Activated naive CD4-positive, alpha-beta T cell treated with anti-CD3 and anti-CD28 coated beads, Interleukin-2, amount 10 ng/mL, durations not matched to agents 7 days and 5 days (primary cell): ENCODE measurements at regions not wholly inside any gene's neighbourhood (a gene's known extent, or its start where the extent isn't known, plus 50 kb on each side); places are given as distances from the start of the nearest gene placed in this dataset.

Experiments used
- CTCF ChIA-PET: fragments of 350-600 bp; sonication (Branson Sonifier 250); formaldehyde crosslinking; loops from one replicate; lab custom pipeline; 2021; ENCODE audit warnings: antibody characterized with exemption; lab: Charles Lee
- DNase-seq: peaks from one replicate; pipeline ENCODE4 v3.0.0-alpha.2; 2020
- H3K27ac Mint-ChIP-seq: one replicate; pipeline ENCODE4 v1.8.0; 2021; ENCODE audit warnings: mild to moderate bottlenecking, moderate library complexity, mixed read lengths
- H3K27me3 Mint-ChIP-seq: one replicate; pipeline ENCODE4 v1.8.0; 2021; ENCODE audit warnings: mild to moderate bottlenecking, mixed read lengths
- H3K36me3 Mint-ChIP-seq: one replicate; pipeline ENCODE4 v1.8.0; 2021; ENCODE audit warnings: mixed read lengths
- H3K4me1 Mint-ChIP-seq: one replicate; pipeline ENCODE4 v1.8.0; 2021; ENCODE audit warnings: mixed read lengths
- H3K4me3 Mint-ChIP-seq: one replicate; pipeline ENCODE4 v1.8.0; 2021; ENCODE audit warnings: mild to moderate bottlenecking, moderate library complexity, mixed read lengths
- H3K9me3 Mint-ChIP-seq: one replicate; pipeline ENCODE4 v1.8.0; 2021; ENCODE audit warnings: mixed read lengths

- Mint-ChIP-seq H3K4me3 (no peak overlapping the region), H3K4me1 (no peaks in the 10 kb centered on the region), H3K27me3 (peaks cover 13% of the 10 kb centered on the region), H3K36me3 (no peaks in the 10 kb centered on the region), H3K27ac (no peak overlapping the region), H3K9me3 (peaks cover 4% of the 10 kb centered on the region)
- no peak for DNase-seq
- CTCF ChIA-PET: interaction anchor here (1.0 kb wide), 1 partner anchor 55 kb away, joined by 3 read pairs; no protein-coding TSS in a partner anchor
Measured at GRCh38 chr7:25913598-25914224, 238.3 kb upstream of the NFE2L3 start.

DNA sequence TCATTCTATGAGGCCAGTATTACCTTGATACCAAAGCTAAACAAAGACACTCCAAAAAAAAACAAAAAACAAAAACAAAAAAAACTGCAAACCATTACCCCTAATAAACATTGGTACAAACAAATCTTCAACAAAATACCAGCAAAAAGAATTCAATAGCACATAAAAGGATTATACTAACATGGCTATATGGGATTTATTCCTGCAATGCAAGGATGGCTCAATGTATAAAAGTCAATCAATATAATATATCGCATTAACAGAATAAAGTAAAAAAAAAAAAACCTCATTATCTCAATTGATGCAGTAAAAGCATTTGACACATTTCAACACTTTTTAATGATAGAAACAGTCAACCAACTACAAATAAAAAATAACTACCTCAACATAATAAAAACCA lies 233.3 kb upstream of the NFE2L3 start:
- H3K27me3 Mint-ChIP-seq: peaks cover 17% of the 10 kb centered on the region

GRCh38 chr7:25922296-25922695 lies 229.7 kb upstream of the NFE2L3 start:
- Mint-ChIP-seq H3K27ac (no peak overlapping the region), H3K9me3 (peaks cover 7% of the 10 kb centered on the region), H3K4me1 (no peaks in the 10 kb centered on the region), H3K4me3 (no peak overlapping the region), H3K27me3 (peaks cover 9% of the 10 kb centered on the region), H3K36me3 (no peaks in the 10 kb centered on the region)
- CTCF ChIA-PET: no interaction called here
- no peak for DNase-seq

More for the DNA sequence above, 233.3 kb upstream of the NFE2L3 start:
- H3K4me1 Mint-ChIP-seq: no peaks in the 10 kb centered on the region
- CTCF ChIA-PET: no interaction called here
- H3K27ac Mint-ChIP-seq: no peak overlapping the region
- no peak for DNase-seq
- no peak overlapping the region for H3K4me3 Mint-ChIP-seq
- no peaks in the 10 kb centered on the region for H3K36me3 Mint-ChIP-seq
- H3K9me3 Mint-ChIP-seq: peaks cover 7% of the 10 kb centered on the region

- Mint-ChIP-seq H3K27me3 (peaks cover 13% of the 10 kb centered on the region), H3K36me3 (no peaks in the 10 kb centered on the region), H3K27ac (no peak overlapping the region), H3K9me3 (peaks cover 1% of the 10 kb centered on the region), H3K4me1 (no peaks in the 10 kb centered on the region), H3K4me3 (no peak overlapping the region)
- CTCF ChIA-PET: no interaction called here
- DNase-seq: no peak
Measured at GRCh38 chr7:25923741-25924460, 228.1 kb upstream of the NFE2L3 start.

DNA sequence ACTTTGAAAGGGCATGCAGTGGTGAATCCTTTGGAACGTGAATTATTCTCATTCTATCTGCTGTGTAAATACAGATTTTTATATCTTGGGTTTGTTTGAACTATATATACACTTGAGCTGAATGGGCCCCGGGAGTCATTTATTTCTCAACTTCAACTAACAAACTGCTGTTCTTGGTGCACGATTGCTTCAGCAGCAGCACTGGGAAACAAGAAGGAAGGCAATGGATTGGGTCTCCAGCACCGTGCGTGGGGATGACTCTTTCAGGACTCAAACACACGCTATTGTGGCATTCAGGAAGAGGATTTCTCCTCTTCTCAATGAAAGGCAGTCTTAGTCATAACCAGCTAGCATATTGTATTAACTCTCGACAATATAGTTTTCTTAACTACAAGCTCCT lies 226.0 kb upstream of the NFE2L3 start:
- Mint-ChIP-seq H3K4me3 (no peak overlapping the region), H3K9me3 (no peaks in the 10 kb centered on the region), H3K36me3 (no peaks in the 10 kb centered on the region), H3K4me1 (no peaks in the 10 kb centered on the region), H3K27me3 (peaks cover 13% of the 10 kb centered on the region), H3K27ac (no peak overlapping the region)
- DNase-seq: no peak
- CTCF ChIA-PET: no interaction called here

DNA sequence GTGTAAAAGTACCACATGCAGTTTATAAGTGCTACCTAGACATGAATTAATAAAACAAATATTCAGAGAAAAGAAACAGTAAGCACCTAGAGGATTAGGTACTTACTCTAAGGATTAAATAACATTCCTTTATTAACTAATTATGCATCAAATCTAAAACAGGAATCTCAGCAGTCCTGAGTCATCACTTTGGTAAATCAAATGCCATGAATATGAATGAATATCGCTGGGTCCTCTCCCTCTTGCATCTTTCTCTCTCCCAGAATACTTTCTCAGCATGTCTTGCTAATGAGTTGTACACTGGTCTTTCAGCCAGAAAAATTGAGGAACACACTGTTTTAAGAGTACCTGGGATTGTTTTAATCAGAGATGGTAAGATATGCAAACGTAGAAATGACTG lies 225.5 kb upstream of the NFE2L3 start:
- Mint-ChIP-seq H3K4me1 (no peaks in the 10 kb centered on the region), H3K27ac (no peak overlapping the region), H3K36me3 (no peaks in the 10 kb centered on the region), H3K9me3 (no peaks in the 10 kb centered on the region), H3K27me3 (peaks cover 13% of the 10 kb centered on the region), H3K4me3 (no peak overlapping the region)
- CTCF ChIA-PET: no interaction called here
- DNase-seq: no peak

- no peak overlapping the region for H3K4me3 Mint-ChIP-seq
Measured at GRCh38 chr7:25926891-25927625, 224.9 kb upstream of the NFE2L3 start.

DNA sequence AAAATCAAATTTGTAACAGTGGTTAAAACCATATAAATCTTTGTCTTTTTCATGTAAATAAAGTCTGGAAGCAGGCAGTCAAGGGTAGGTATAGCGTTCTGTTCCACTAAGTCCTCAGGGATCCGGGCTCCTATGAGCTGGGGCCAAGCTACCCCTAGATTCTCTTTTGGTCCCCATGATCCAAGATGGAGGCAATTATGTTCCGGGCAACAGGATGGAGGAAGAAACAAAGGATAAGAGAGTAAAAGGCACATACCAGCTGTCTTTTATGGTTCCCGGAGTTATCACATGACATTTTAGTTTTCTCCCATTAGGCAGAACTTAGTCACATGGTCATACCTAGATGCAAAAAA lies 224.4 kb upstream of the NFE2L3 start:
- CTCF ChIA-PET: interaction anchor here (0.6 kb wide), 1 partner anchor 358 kb away, joined by 4 read pairs; no protein-coding TSS in a partner anchor
- Mint-ChIP-seq H3K36me3 (no peaks in the 10 kb centered on the region), H3K27me3 (peaks cover 14% of the 10 kb centered on the region), H3K4me3 (no peak overlapping the region), H3K27ac (no peak overlapping the region), H3K4me1 (no peaks in the 10 kb centered on the region), H3K9me3 (no peaks in the 10 kb centered on the region)
- DNase-seq: no peak

More at GRCh38 chr7:25926891-25927625, 224.9 kb upstream of the NFE2L3 start:
- CTCF ChIA-PET: interaction anchor here (0.6 kb wide), 1 partner anchor 358 kb away, joined by 4 read pairs; no protein-coding TSS in a partner anchor
- H3K27me3 Mint-ChIP-seq: peaks cover 13% of the 10 kb centered on the region
- no peaks in the 10 kb centered on the region for H3K36me3 Mint-ChIP-seq
- no peak for DNase-seq
- H3K27ac Mint-ChIP-seq: no peak overlapping the region
- H3K9me3 Mint-ChIP-seq: no peaks in the 10 kb centered on the region
- no peaks in the 10 kb centered on the region for H3K4me1 Mint-ChIP-seq

- H3K9me3 Mint-ChIP-seq: peaks cover 8% of the 10 kb centered on the region
- CTCF ChIA-PET: no interaction called here
- DNase-seq: no peak
- no peak overlapping the region for H3K27ac Mint-ChIP-seq
- peaks cover 14% of the 10 kb centered on the region for H3K27me3 Mint-ChIP-seq
- no peaks in the 10 kb centered on the region for H3K4me1 Mint-ChIP-seq
- H3K36me3 Mint-ChIP-seq: peaks cover 2% of the 10 kb centered on the region
- H3K4me3 Mint-ChIP-seq: no peak overlapping the region
Measured at GRCh38 chr7:25928549-25929330, 223.3 kb upstream of the NFE2L3 start.

DNA sequence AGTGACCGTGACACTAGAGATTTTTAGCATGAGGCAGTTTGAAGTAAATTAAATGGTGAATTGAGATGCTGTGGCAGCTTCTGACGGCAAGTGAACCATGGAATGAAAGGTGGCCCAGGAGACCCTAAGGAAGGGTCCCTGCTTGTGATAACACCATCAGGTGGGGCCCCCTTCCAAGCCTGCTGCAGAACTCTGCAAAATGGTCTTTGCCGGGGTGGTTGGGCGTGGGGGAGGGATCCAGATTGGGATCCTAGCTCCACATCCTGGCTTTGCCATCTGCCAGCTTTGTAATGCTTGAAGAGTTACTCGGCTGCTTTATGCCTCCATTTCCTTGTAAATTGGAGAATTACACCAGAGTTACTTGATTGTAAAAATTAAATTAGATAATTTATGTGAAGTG lies 222.6 kb upstream of the NFE2L3 start:
- Mint-ChIP-seq H3K4me3 (no peak overlapping the region), H3K9me3 (peaks cover 14% of the 10 kb centered on the region), H3K27ac (no peak overlapping the region), H3K4me1 (no peaks in the 10 kb centered on the region), H3K27me3 (peaks cover 15% of the 10 kb centered on the region), H3K36me3 (peaks cover 4% of the 10 kb centered on the region)
- CTCF ChIA-PET: interaction anchor here (0.9 kb wide), 1 partner anchor 37 kb away, joined by 3 read pairs; no protein-coding TSS in a partner anchor
- no peak for DNase-seq

DNA sequence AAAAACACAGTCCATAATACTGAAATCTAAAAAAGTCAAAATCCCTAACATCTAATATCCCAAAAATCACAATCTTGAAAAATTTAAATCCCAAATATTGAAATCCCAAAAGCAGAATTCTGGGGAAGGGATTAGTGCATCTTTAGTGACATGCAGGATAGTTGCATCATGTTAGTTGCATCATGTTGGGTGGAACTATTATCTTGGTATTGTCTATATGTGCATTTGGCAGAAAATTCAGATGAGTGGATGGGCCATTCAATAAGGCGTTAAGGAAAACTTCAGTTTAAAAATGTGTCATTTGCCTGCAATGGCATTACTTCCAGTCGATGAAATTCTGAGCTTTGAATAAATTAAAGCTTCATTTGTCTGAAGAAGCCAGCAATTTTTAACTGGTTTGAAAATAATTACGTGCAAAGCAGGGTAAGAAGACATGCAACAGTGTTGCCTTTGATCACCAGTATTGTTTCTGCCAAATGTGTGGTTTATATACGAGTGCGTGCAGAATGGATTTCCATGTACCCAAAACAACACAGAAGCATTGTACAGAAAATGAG lies 221.4 kb upstream of the NFE2L3 start:
- CTCF ChIA-PET: no interaction called here
- no peaks in the 10 kb centered on the region for H3K4me1 Mint-ChIP-seq
- no peak overlapping the region for H3K27ac Mint-ChIP-seq
- H3K9me3 Mint-ChIP-seq: peaks cover 18% of the 10 kb centered on the region
- no peak for DNase-seq
- no peak overlapping the region for H3K4me3 Mint-ChIP-seq
- peaks cover 6% of the 10 kb centered on the region for H3K36me3 Mint-ChIP-seq
- H3K27me3 Mint-ChIP-seq: peaks cover 26% of the 10 kb centered on the region

- CTCF ChIA-PET: no interaction called here
- Mint-ChIP-seq H3K36me3 (peaks cover 6% of the 10 kb centered on the region), H3K27ac (no peak overlapping the region), H3K4me1 (no peaks in the 10 kb centered on the region), H3K27me3 (peaks cover 26% of the 10 kb centered on the region), H3K4me3 (no peak overlapping the region), H3K9me3 (peaks cover 18% of the 10 kb centered on the region)
- DNase-seq: no peak
Measured at GRCh38 chr7:25931156-25931555, 220.8 kb upstream of the NFE2L3 start.

- DNase-seq: no peak
- Mint-ChIP-seq H3K4me1 (no peaks in the 10 kb centered on the region), H3K9me3 (peaks cover 18% of the 10 kb centered on the region), H3K4me3 (no peak overlapping the region), H3K36me3 (peaks cover 6% of the 10 kb centered on the region), H3K27ac (no peak overlapping the region), H3K27me3 (peaks cover 17% of the 10 kb centered on the region)
- CTCF ChIA-PET: no interaction called here
Measured at GRCh38 chr7:25933921-25934320, 218.1 kb upstream of the NFE2L3 start.
